Upper lobe of left lung (tissue), 4 donors: ENCODE measurements at regions not wholly inside any gene's neighbourhood (a gene's known extent, or its start where the extent isn't known, plus 50 kb on each side); places are given as distances from the start of the nearest gene placed in this dataset.

Source experiments
- EP300 ChIP-seq, 4 donors: sonication (generic); formaldehyde crosslinking; IDR thresholded peaks; one replicate each; pipeline ENCODE4 v1.5.1; 2017; ENCODE audit warnings: antibody characterized with exemption in 4 of 4, control low read depth in 2 of 4
- POLR2A ChIP-seq, 4 donors: fragments of 450-650 bp; IDR thresholded peaks; one replicate each; pipeline ENCODE4 v1.5.1; 2016 to 2017; ENCODE audit warnings: antibody characterized with exemption in 4 of 4, mild to moderate bottlenecking in 2 of 4
- POLR2AphosphoS5 ChIP-seq, 2 donors: sonication (generic); formaldehyde crosslinking; IDR thresholded peaks; one replicate each; pipeline ENCODE4 v1.5.1; 2017; ENCODE audit warnings: antibody characterized with exemption in 2 of 2
- TF ChIP-seq, protein P1 (sequence below), 6 experiments: fragments of 450-650 bp in 4 of 6; fragments of 200-600 bp in 2 of 6; sonication (generic) in 2 of 6; IDR thresholded peaks; one replicate each; pipeline ENCODE4 v1.5.1; 2016 to 2019; ENCODE audit warnings: antibody characterized with exemption in 6 of 6

GRCh38 chr4:180486342-180486741, 1756.9 kb upstream of the TENM3 start:
- TF ChIP-seq, protein P1, sequence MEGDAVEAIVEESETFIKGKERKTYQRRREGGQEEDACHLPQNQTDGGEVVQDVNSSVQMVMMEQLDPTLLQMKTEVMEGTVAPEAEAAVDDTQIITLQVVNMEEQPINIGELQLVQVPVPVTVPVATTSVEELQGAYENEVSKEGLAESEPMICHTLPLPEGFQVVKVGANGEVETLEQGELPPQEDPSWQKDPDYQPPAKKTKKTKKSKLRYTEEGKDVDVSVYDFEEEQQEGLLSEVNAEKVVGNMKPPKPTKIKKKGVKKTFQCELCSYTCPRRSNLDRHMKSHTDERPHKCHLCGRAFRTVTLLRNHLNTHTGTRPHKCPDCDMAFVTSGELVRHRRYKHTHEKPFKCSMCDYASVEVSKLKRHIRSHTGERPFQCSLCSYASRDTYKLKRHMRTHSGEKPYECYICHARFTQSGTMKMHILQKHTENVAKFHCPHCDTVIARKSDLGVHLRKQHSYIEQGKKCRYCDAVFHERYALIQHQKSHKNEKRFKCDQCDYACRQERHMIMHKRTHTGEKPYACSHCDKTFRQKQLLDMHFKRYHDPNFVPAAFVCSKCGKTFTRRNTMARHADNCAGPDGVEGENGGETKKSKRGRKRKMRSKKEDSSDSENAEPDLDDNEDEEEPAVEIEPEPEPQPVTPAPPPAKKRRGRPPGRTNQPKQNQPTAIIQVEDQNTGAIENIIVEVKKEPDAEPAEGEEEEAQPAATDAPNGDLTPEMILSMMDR (IDR thresholded peaks at IDR 0.05): no peak
- no peak for TF ChIP-seq EP300 (IDR thresholded peaks at IDR 0.05)
- no peak for TF ChIP-seq POLR2AphosphoS5 (IDR thresholded peaks at IDR 0.05)
- no peak for TF ChIP-seq POLR2A (IDR thresholded peaks at IDR 0.05)
